GM12872 (cell line): ENCODE measurements at regions not wholly inside any gene's neighbourhood (a gene's known extent, or its start where the extent isn't known, plus 50 kb on each side); places are given as distances from the start of the nearest gene placed in this dataset.

ENCODE experiments used
- CTCF ChIP-seq: IDR thresholded peaks from 3 replicates; pipeline ENCODE4 v1.5.1; 2011; ENCODE audit warnings: low read depth, mild to moderate bottlenecking, low read length, moderate library complexity; ENCODE audit not compliant: insufficient read depth

- no peak for TF ChIP-seq CTCF
These were observed 128.2 kb downstream of the RASGEF1B start for GRCh38 chr4:81343536-81343935.

GRCh38 chr4:81343046-81343445 is 128.0 kb upstream of the PRKG2 start:
- no peak for TF ChIP-seq CTCF

GRCh38 chr4:81337211-81337610 is 122.2 kb upstream of the PRKG2 start:
- no peak for TF ChIP-seq CTCF

GRCh38 chr4:81335122-81335912 is 120.3 kb upstream of the PRKG2 start:
- no peak for TF ChIP-seq CTCF

GRCh38 chr4:81330018-81330417 is 115.0 kb upstream of the PRKG2 start:
- no peak for TF ChIP-seq CTCF

- no peak for TF ChIP-seq CTCF
These were observed 111.6 kb upstream of the PRKG2 start for GRCh38 chr4:81326581-81326980.

GRCh38 chr4:81319657-81320056 is 104.6 kb upstream of the PRKG2 start:
- no peak for TF ChIP-seq CTCF
